ENCODE measurements at regions not wholly inside any gene's neighbourhood (a gene's known extent, or its start where the extent isn't known, plus 50 kb on each side); places are given as distances from the start of the nearest gene placed in this dataset.

DNA sequence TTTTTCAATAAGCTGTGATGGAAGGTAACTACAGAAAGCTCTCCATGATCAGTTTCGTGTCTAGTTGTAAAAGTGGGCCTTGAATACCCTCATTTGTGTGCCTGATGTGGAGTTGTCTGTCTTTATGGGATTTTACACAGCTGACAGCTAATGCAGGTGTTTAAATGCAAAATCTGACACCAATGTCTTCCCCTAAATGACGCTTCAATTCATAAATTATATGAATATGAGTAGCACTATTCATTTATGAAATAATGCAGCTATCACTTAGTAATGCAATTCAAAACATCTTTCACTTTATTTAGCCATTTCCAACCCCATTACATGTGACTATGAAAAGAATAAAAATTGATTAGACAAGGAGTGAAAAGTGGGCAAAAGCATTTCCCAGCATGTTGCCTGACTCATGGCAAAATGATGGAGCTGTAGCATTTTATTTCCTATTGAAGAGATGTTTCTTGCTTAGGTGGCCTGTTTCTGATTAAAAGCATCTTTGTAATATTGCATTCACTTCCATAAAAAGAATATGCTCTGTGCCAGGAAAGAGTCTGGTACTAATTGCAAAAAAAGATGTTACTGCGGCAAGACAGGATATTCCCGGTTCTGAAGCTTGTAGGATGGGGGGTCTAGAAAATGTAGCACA is 116.7 kb upstream of the HAPLN1 start:
- no peaks in the 10 kb centered on the region for H3K27me3 ChIP-seq
- ATAC-seq, result no peak
- H3K9me3 ChIP-seq, result no peaks in the 10 kb centered on the region
- H3K36me3 ChIP-seq, result no peaks in the 10 kb centered on the region
- no peak overlapping the region for H3K27ac ChIP-seq
- no peaks in the 10 kb centered on the region for H3K4me1 ChIP-seq
- TF ChIP-seq POLR2A (IDR thresholded peaks at IDR 0.05), result no peak
- no peak for TF ChIP-seq EP300 (IDR thresholded peaks at IDR 0.05)
- no peak for TF ChIP-seq POLR2AphosphoS5 (IDR thresholded peaks at IDR 0.05)
- TF ChIP-seq, protein P1, sequence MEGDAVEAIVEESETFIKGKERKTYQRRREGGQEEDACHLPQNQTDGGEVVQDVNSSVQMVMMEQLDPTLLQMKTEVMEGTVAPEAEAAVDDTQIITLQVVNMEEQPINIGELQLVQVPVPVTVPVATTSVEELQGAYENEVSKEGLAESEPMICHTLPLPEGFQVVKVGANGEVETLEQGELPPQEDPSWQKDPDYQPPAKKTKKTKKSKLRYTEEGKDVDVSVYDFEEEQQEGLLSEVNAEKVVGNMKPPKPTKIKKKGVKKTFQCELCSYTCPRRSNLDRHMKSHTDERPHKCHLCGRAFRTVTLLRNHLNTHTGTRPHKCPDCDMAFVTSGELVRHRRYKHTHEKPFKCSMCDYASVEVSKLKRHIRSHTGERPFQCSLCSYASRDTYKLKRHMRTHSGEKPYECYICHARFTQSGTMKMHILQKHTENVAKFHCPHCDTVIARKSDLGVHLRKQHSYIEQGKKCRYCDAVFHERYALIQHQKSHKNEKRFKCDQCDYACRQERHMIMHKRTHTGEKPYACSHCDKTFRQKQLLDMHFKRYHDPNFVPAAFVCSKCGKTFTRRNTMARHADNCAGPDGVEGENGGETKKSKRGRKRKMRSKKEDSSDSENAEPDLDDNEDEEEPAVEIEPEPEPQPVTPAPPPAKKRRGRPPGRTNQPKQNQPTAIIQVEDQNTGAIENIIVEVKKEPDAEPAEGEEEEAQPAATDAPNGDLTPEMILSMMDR (IDR thresholded peaks at IDR 0.05), result no peak
- H3K4me3 ChIP-seq, result no peak overlapping the region
- WGBS, 2 donors (ENCODE audit: low coverage in 1 of 2), result 67 to 83% methylated on average over 3 to 4 of the region's 4 CpGs

DNA sequence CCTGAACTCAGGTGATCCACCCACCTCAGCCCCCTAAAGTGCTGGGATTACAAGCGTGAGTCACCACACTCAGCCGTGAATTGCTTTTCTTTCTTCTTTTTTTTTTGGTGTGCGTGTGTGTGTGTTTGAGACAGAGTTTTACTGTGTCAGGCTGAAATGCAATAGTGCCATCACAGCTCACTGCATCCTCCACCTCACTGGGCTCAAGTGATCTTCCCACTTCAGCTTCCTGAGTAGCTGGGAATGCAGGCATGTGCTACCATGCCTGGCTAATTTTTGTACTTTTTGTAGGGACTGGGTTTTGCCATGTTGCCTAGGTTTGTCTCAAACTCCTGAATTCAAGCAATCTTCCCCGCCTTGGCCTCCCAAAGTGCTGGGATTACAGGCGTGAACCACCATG is 113.7 kb upstream of the HAPLN1 start:
- Histone ChIP-seq H3K9me3 (no peaks in the 10 kb centered on the region), H3K27ac (no peak overlapping the region), H3K4me3 (no peak overlapping the region), H3K36me3 (no peaks in the 10 kb centered on the region), H3K27me3 (no peaks in the 10 kb centered on the region), H3K4me1 (no peaks in the 10 kb centered on the region)
- WGBS, 2 donors (ENCODE audit: low coverage in 1 of 2), result 80 to 93% methylated on average over 3 to 4 of the region's 5 CpGs
- TF ChIP-seq POLR2AphosphoS5 (IDR thresholded peaks at IDR 0.05) (no peak), EP300 (IDR thresholded peaks at IDR 0.05) (no peak)
- ATAC-seq, result no peak

DNA sequence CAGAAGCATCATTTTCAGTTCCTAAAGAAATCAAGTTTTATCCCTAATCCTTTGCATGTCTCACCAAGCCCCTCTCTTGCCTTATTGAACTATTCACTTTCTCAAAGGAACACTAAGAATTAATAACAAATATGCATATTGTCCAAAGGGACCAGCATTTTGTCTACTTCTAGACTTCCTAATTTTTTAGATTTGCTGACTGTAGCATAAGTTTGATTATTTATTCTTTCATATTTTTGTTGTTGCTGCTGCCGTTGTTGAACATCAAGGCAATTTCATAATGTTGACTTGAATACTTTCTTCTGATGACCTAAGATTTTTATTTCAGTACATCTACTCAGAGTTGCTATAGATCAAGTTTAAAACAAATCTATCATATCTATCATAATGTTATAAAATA is 111.2 kb upstream of the HAPLN1 start:
- H3K27ac ChIP-seq, result no peak overlapping the region
- TF ChIP-seq POLR2A (IDR thresholded peaks at IDR 0.05) (no peak), EP300 (IDR thresholded peaks at IDR 0.05) (no peak), POLR2AphosphoS5 (IDR thresholded peaks at IDR 0.05) (no peak)
- TF ChIP-seq, protein P1 (IDR thresholded peaks at IDR 0.05), result no peak
- no peaks in the 10 kb centered on the region for H3K27me3 ChIP-seq
- 80 to 94% methylated on average over 1 of the region's 1 CpG for WGBS, 2 donors (ENCODE audit: low coverage in 1 of 2)
- H3K4me3 ChIP-seq, result no peak overlapping the region
- no peaks in the 10 kb centered on the region for H3K36me3 ChIP-seq
- ATAC-seq, result no peak
- H3K4me1 ChIP-seq, result no peaks in the 10 kb centered on the region
- H3K9me3 ChIP-seq, result no peaks in the 10 kb centered on the region

DNA sequence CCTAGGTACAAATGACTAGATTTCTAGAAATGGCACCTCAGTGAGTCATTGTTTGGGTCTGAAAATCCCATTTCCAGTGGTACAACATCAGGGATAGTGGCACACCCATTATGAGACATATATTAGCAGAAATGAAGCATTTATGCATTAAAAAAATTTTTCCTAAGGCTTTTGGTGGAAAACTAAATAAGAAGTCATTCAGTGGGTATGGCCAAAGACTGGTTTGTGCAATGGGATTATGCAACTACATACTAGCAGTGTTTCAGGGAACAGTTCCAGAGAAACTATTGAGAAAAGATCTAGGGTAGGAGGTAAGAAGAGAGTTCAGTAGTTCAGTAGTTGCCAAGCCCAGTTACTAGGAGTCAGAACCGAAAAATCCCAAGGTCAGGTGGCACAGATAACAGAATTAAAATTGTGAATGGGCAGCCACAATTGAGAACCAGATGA is 106.5 kb upstream of the HAPLN1 start:
- TF ChIP-seq, protein P1 (IDR thresholded peaks at IDR 0.05), result no peak
- TF ChIP-seq EP300 (IDR thresholded peaks at IDR 0.05) (no peak), POLR2AphosphoS5 (IDR thresholded peaks at IDR 0.05) (no peak), POLR2A (IDR thresholded peaks at IDR 0.05) (no peak)
- Histone ChIP-seq H3K27me3 (no peaks in the 10 kb centered on the region), H3K4me3 (no peak overlapping the region), H3K27ac (no peak overlapping the region), H3K4me1 (no peaks in the 10 kb centered on the region), H3K9me3 (no peaks in the 10 kb centered on the region), H3K36me3 (no peaks in the 10 kb centered on the region)
- peak; percentile 61 for ATAC-seq
- 58% methylated on average over 1 of the region's 1 CpG; no CpG with 5 or more reads in 1 of the 2 donors for WGBS, 2 donors (ENCODE audit: low coverage in 1 of 2)

DNA sequence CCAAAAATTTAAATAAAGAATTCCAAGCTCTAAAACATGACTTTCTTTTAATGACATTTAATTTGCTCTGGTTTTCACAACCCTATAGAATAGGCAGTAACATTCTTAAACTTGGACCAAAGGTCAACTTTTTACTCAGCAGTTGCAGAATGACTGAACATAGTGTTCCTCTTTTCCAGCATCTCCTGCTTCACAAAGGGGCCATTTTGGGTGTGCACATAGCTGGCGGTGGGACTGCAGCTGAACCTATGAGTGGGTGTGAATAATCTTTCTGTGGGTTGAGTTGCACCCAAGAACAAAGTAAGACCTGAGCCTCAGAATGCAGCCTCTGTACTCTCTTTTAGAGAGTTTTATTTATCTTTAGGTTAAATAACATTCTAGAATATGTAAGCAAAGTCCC is 96.9 kb upstream of the HAPLN1 start:
- Histone ChIP-seq H3K27ac (no peak overlapping the region), H3K27me3 (no peaks in the 10 kb centered on the region), H3K4me1 (no peaks in the 10 kb centered on the region), H3K9me3 (no peaks in the 10 kb centered on the region), H3K4me3 (no peak overlapping the region), H3K36me3 (no peaks in the 10 kb centered on the region)
- TF ChIP-seq, protein P1 (IDR thresholded peaks at IDR 0.05), result no peak
- no peak for TF ChIP-seq POLR2AphosphoS5 (IDR thresholded peaks at IDR 0.05)
- TF ChIP-seq POLR2A (IDR thresholded peaks at IDR 0.05), result no peak
- TF ChIP-seq EP300 (IDR thresholded peaks at IDR 0.05), result no peak
- ATAC-seq, result no peak
- 91 to 100% methylated on average over 1 of the region's 1 CpG for WGBS, 2 donors (ENCODE audit: low coverage in 1 of 2)
